Esophagus muscularis mucosa (tissue), 3 donors: ENCODE measurements at regions not wholly inside any gene's neighbourhood (a gene's known extent, or its start where the extent isn't known, plus 50 kb on each side); places are given as distances from the start of the nearest gene placed in this dataset.

Source experiments
- EP300 ChIP-seq: sonication (generic); formaldehyde crosslinking; IDR thresholded peaks from one replicate; pipeline ENCODE4 v1.6.1; 2017; ENCODE audit warnings: antibody characterized with exemption
- POLR2AphosphoS5 ChIP-seq, 2 donors: sonication (generic); formaldehyde crosslinking; IDR thresholded peaks; one replicate each; pipeline ENCODE4 v1.6.1; 2017; ENCODE audit warnings: antibody characterized with exemption in 2 of 2

- TF ChIP-seq EP300 = no peak
- TF ChIP-seq POLR2AphosphoS5 (IDR thresholded peaks at IDR 0.05) = no peak
Measured at GRCh38 chr5:7272408-7272965, 123.5 kb upstream of the ADCY2 start.
